ENCODE measurements at regions not wholly inside any gene's neighbourhood (a gene's known extent, or its start where the extent isn't known, plus 50 kb on each side); places are given as distances from the start of the nearest gene placed in this dataset.
"Not testable (repeated sequence)": the region's sequence is repeated elsewhere in the genome, so short reads cannot be mapped to it uniquely, and the experiment has no call there.

- DNase-seq, result no peak
Observed at GRCh38 chr13:74266861-74267260, 132.7 kb upstream of the KLF12 start.

- no peak for DNase-seq
Observed at GRCh38 chr13:74266309-74266708, 132.1 kb upstream of the KLF12 start.

- DNase-seq, result no peak
Observed at GRCh38 chr13:74264333-74264732, 130.1 kb upstream of the KLF12 start.

- not testable (repeated sequence) for DNase-seq
Observed at GRCh38 chr13:74260420-74260819, 126.2 kb upstream of the KLF12 start.

GRCh38 chr13:74259641-74260040, 125.4 kb upstream of the KLF12 start:
- no peak for DNase-seq

GRCh38 chr13:74258961-74259360, 124.8 kb upstream of the KLF12 start:
- no peak for DNase-seq

GRCh38 chr13:74256969-74257368, 122.8 kb upstream of the KLF12 start:
- no peak for DNase-seq

- DNase-seq, result no peak
Observed at GRCh38 chr13:74253161-74253560, 119.0 kb upstream of the KLF12 start.

GRCh38 chr13:74251778-74252519, 117.7 kb upstream of the KLF12 start:
- no peak for DNase-seq

- no peak for DNase-seq
Observed at GRCh38 chr13:74250738-74251190, 116.6 kb upstream of the KLF12 start.

- DNase-seq, result no peak
Observed at GRCh38 chr13:74248477-74248876, 114.3 kb upstream of the KLF12 start.

- peak; percentile 18 for DNase-seq
Observed at GRCh38 chr13:74246487-74246886, 112.3 kb upstream of the KLF12 start.

GRCh38 chr13:74243637-74244526, 109.7 kb upstream of the KLF12 start:
- DNase-seq, result no peak

GRCh38 chr13:74241343-74241742, 107.1 kb upstream of the KLF12 start:
- not testable (repeated sequence) for DNase-seq

GRCh38 chr13:74230984-74231501, 96.8 kb upstream of the KLF12 start:
- DNase-seq, result no peak

GRCh38 chr13:74229242-74229641, 95.0 kb upstream of the KLF12 start:
- DNase-seq, result no peak

GRCh38 chr13:74227476-74228158, 93.4 kb upstream of the KLF12 start:
- no peak for DNase-seq

- DNase-seq, result no peak
Observed at GRCh38 chr13:74226791-74227475, 92.7 kb upstream of the KLF12 start.

GRCh38 chr13:74221752-74222151, 87.5 kb upstream of the KLF12 start:
- DNase-seq, result no peak

GRCh38 chr13:74219566-74219965, 85.4 kb upstream of the KLF12 start:
- DNase-seq, result no peak

GRCh38 chr13:74218291-74218690, 84.1 kb upstream of the KLF12 start:
- peak; percentile 14 for DNase-seq

GRCh38 chr13:74217811-74218210, 83.6 kb upstream of the KLF12 start:
- DNase-seq, result no peak

- no peak for DNase-seq
Observed at GRCh38 chr13:74215420-74215819, 81.2 kb upstream of the KLF12 start.

All from stimulated activated CD4-positive, alpha-beta T cell treated with anti-CD3 and anti-CD28 coated beads, Interleukin-4, amount 100 ng/mL, for 1 hour (primary cell).